ENCODE measurements at regions not wholly inside any gene's neighbourhood (a gene's known extent, or its start where the extent isn't known, plus 50 kb on each side); places are given as distances from the start of the nearest gene placed in this dataset.

DNA sequence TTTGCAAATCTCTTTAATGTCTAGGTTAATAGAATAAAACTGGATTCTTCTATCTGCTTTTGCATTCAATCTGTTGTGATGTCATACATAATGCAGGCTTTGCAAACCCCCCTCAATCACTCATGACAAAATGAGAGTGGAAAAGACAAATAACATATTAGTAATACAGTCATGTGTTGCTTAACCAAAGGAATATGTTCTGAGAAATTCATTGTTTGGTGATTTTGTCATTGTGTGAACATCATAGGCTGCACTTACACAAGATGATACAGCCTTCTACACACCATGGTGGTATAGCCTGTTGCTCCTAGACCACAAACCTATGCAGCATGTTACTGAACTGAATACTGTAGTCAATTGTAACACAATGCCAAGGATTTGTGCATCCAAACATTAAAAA lies 87.3 kb upstream of the SEC61G start:
- Mint-ChIP-seq H3K27me3 (ENCODE audit: insufficient read depth) (no peaks in the 10 kb centered on the region), H3K27ac (no peak overlapping the region), H3K4me3 (no peak overlapping the region), H3K36me3 (ENCODE audit: low read depth) (peaks cover 18% of the 10 kb centered on the region), H3K4me1 (ENCODE audit: low read depth) (peaks cover 22% of the 10 kb centered on the region), H3K9me3 (peaks cover 16% of the 10 kb centered on the region)
- no peak for DNase-seq
- TF ChIP-seq, protein P1, sequence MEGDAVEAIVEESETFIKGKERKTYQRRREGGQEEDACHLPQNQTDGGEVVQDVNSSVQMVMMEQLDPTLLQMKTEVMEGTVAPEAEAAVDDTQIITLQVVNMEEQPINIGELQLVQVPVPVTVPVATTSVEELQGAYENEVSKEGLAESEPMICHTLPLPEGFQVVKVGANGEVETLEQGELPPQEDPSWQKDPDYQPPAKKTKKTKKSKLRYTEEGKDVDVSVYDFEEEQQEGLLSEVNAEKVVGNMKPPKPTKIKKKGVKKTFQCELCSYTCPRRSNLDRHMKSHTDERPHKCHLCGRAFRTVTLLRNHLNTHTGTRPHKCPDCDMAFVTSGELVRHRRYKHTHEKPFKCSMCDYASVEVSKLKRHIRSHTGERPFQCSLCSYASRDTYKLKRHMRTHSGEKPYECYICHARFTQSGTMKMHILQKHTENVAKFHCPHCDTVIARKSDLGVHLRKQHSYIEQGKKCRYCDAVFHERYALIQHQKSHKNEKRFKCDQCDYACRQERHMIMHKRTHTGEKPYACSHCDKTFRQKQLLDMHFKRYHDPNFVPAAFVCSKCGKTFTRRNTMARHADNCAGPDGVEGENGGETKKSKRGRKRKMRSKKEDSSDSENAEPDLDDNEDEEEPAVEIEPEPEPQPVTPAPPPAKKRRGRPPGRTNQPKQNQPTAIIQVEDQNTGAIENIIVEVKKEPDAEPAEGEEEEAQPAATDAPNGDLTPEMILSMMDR (IDR thresholded peaks at IDR 0.05): no peak

DNA sequence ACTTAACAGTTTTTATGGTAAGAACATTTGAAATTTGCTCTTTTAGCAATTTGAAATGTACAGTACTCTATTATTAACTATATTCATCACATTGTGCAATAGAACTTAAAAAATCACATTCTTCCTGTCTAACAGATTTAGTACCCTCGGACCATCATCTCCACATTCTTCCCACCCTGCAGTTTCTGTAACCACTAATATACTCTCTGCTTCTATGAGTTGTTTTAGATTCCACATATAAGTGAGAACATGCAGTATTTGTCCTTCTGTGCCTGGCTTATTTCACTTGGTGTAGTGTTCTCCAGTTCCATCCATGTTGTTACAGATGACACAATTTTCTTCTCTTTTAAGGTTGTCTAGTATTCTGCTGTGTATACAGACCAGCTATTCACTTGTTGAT lies 88.9 kb upstream of the SEC61G start:
- TF ChIP-seq, protein P1 (IDR thresholded peaks at IDR 0.05): no peak
- Mint-ChIP-seq H3K27me3 (ENCODE audit: insufficient read depth) (peaks cover 6% of the 10 kb centered on the region; the same call in 1 of the 2 replicates), H3K9me3 (peaks cover 29% of the 10 kb centered on the region), H3K4me1 (ENCODE audit: low read depth) (peaks cover 5% of the 10 kb centered on the region), H3K27ac (no peak overlapping the region), H3K4me3 (no peak overlapping the region), H3K36me3 (ENCODE audit: low read depth) (peaks cover 27% of the 10 kb centered on the region)
- DNase-seq: no peak

DNA sequence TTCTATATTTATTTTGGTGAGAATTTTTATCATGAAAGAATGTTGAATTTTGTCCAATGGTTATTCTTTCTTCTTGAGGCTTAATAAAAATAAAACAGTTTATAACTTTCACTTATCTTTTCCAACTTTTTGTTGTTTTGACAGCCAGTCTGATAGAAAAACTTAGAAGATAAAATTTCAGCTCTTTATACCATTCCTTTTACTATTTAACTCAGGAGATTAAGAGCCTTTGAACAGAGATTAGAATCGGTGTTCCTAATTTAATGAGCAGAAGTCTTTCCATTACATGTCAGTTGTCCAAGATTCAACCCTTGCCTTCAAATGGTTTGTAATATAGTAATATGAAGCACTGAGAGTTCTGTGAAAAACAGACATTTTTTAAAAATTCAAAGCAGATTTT lies 97.8 kb upstream of the SEC61G start:
- TF ChIP-seq, protein P1 (IDR thresholded peaks at IDR 0.05): no peak
- H3K27ac Mint-ChIP-seq: no peak overlapping the region
- H3K36me3 Mint-ChIP-seq (ENCODE audit: low read depth): peaks cover 26% of the 10 kb centered on the region
- DNase-seq: no peak
- peaks cover 25% of the 10 kb centered on the region for H3K27me3 Mint-ChIP-seq (ENCODE audit: insufficient read depth)
- no peak overlapping the region for H3K4me3 Mint-ChIP-seq
- H3K9me3 Mint-ChIP-seq: peaks cover 20% of the 10 kb centered on the region
- H3K4me1 Mint-ChIP-seq (ENCODE audit: low read depth): peaks cover 23% of the 10 kb centered on the region

DNA sequence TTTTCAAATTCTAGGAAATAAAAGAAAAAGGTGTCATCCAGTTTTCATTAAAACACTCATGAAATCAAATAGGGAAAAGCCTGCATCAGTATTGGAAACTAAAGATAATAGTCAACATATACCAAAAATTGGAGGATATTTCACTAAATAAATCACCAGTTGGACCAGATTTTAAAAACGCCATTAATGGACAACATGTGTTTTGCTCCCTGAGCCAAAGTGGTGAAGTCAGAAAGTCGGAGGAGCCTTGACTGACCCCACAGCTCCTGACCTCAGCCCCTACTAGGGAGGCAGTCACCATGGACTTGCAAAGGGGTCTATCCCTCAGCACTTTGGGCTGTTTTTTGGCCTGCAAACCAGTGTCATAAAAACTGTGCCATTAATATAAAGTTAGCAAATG lies 98.3 kb upstream of the SEC61G start:
- Mint-ChIP-seq H3K4me3 (no peak overlapping the region), H3K4me1 (ENCODE audit: low read depth) (peaks cover 23% of the 10 kb centered on the region), H3K27ac (no peak overlapping the region), H3K36me3 (ENCODE audit: low read depth) (peaks cover 25% of the 10 kb centered on the region), H3K9me3 (peaks cover 15% of the 10 kb centered on the region), H3K27me3 (ENCODE audit: insufficient read depth) (peaks cover 24% of the 10 kb centered on the region)
- TF ChIP-seq, protein P1 (IDR thresholded peaks at IDR 0.05): no peak
- DNase-seq: no peak

DNA sequence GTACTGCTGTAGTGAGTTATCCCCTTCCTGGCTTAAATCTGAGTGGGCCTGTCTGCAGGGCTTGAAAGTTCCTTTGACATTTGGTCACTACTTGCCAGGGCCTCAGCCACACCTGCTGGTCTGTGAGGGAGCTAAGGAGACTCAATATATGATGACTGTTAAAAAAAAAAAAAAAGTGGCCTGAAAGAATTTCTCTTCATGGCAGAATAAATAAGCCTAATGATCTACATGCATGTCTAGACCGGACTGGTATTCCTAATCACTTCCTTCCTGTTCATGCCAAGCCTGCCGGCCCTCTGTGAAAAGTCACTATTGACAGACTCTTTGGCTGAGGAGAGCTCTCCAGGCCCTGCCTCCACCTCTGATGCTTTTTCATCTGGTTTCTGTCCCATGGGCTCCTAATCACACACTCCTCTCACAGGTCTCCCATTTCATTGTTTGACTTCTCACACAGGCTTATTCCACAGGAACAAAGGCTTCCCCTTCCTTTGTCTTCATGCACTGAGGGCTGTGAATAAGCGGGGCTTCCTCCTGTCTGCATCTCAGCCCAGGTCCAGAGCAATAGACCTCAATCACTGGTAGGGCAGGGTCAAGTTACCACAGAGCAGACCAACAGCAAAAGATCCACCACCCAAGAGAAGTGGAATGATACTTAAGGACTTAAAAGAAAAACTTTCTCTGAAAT lies 99.1 kb upstream of the SEC61G start:
- Mint-ChIP-seq H3K4me3 (no peak overlapping the region), H3K36me3 (ENCODE audit: low read depth) (peaks cover 19% of the 10 kb centered on the region), H3K27me3 (ENCODE audit: insufficient read depth) (peaks cover 23% of the 10 kb centered on the region), H3K9me3 (peaks cover 8% of the 10 kb centered on the region), H3K4me1 (ENCODE audit: low read depth) (peaks cover 23% of the 10 kb centered on the region), H3K27ac (no peak overlapping the region)
- TF ChIP-seq, protein P1 (IDR thresholded peaks at IDR 0.05): no peak
- no peak for DNase-seq

Data from HFFc6 (cell line).